ENCODE measurements at regions not wholly inside any gene's neighbourhood (a gene's known extent, or its start where the extent isn't known, plus 50 kb on each side); places are given as distances from the start of the nearest gene placed in this dataset.

GRCh38 chr17:77579131-77579530, 379.4 kb upstream of the TNRC6C start:
- Histone ChIP-seq H3K4me3 (ENCODE audit: low read length) (no peak overlapping the region), H3K9me3 (ENCODE audit: control insufficient read depth, low read length) (no peaks in the 10 kb centered on the region), H3K36me3 (ENCODE audit: control insufficient read depth, insufficient read depth, low read length, severe bottlenecking) (no peaks in the 10 kb centered on the region), H3K4me1 (ENCODE audit: control insufficient read depth, insufficient read depth, low read length) (peaks cover 5% of the 10 kb centered on the region), H3K27me3 (replicated peaks; ENCODE audit: control insufficient read depth, insufficient read depth, low read length) (peaks cover 49% of the 10 kb centered on the region), H3K9ac (ENCODE audit: low read length) (no peak overlapping the region)
- no peak for DNase-seq (ENCODE audit: low read depth)

- H3K27me3 ChIP-seq (replicated peaks; ENCODE audit: control insufficient read depth, insufficient read depth, low read length): peaks cover 44% of the 10 kb centered on the region
- peaks cover 5% of the 10 kb centered on the region for H3K4me1 ChIP-seq (ENCODE audit: control insufficient read depth, insufficient read depth, low read length)
- H3K9me3 ChIP-seq (ENCODE audit: control insufficient read depth, low read length): no peaks in the 10 kb centered on the region
- H3K4me3 ChIP-seq (ENCODE audit: low read length): no peak overlapping the region
- no peaks in the 10 kb centered on the region for H3K36me3 ChIP-seq (ENCODE audit: control insufficient read depth, insufficient read depth, low read length, severe bottlenecking)
- no peak for DNase-seq (ENCODE audit: low read depth)
- no peak overlapping the region for H3K9ac ChIP-seq (ENCODE audit: low read length)
These were observed 378.8 kb upstream of the TNRC6C start for GRCh38 chr17:77579682-77580081.

GRCh38 chr17:77580531-77581270, 377.8 kb upstream of the TNRC6C start:
- peaks cover 5% of the 10 kb centered on the region for H3K9me3 ChIP-seq (ENCODE audit: control insufficient read depth, low read length)
- H3K27me3 ChIP-seq (replicated peaks; ENCODE audit: control insufficient read depth, insufficient read depth, low read length): peaks cover 35% of the 10 kb centered on the region
- no peak overlapping the region for H3K4me3 ChIP-seq (ENCODE audit: low read length)
- DNase-seq (ENCODE audit: low read depth): no peak
- no peaks in the 10 kb centered on the region for H3K36me3 ChIP-seq (ENCODE audit: control insufficient read depth, insufficient read depth, low read length, severe bottlenecking)
- no peak overlapping the region for H3K9ac ChIP-seq (ENCODE audit: low read length)
- H3K4me1 ChIP-seq (ENCODE audit: control insufficient read depth, insufficient read depth, low read length): peaks cover 5% of the 10 kb centered on the region

DNA sequence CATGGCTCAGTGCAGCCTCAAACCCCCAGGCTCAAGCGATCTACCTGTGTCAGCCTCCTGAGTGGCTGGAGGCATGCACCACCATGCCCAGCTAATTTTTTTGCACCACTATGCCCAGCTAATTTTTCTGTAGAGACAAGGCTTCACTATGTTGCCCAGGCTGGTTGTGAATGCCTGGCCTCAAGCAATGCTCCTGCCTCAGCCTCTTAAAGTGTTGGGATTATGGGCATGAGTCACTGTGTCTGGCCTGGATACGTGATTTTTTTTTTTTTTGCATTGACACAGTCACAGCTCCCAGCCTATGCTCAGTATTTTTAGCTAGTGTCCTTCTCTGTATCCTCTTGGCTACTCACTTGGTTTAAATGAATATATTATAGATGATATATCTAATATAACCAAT, 377.0 kb upstream of the TNRC6C start:
- Histone ChIP-seq H3K9me3 (ENCODE audit: control insufficient read depth, low read length) (peaks cover 8% of the 10 kb centered on the region), H3K27me3 (replicated peaks; ENCODE audit: control insufficient read depth, insufficient read depth, low read length) (peaks cover 30% of the 10 kb centered on the region), H3K36me3 (ENCODE audit: control insufficient read depth, insufficient read depth, low read length, severe bottlenecking) (no peaks in the 10 kb centered on the region), H3K9ac (ENCODE audit: low read length) (no peak overlapping the region), H3K4me1 (ENCODE audit: control insufficient read depth, insufficient read depth, low read length) (peaks cover 5% of the 10 kb centered on the region), H3K4me3 (ENCODE audit: low read length) (no peak overlapping the region)
- peak; percentile 47 for DNase-seq (ENCODE audit: low read depth)

GRCh38 chr17:77585142-77585860, 373.2 kb upstream of the TNRC6C start:
- Histone ChIP-seq H3K4me1 (ENCODE audit: control insufficient read depth, insufficient read depth, low read length) (peaks cover 5% of the 10 kb centered on the region), H3K4me3 (ENCODE audit: low read length) (no peak overlapping the region), H3K27me3 (replicated peaks; ENCODE audit: control insufficient read depth, insufficient read depth, low read length) (peaks cover 7% of the 10 kb centered on the region), H3K9me3 (ENCODE audit: control insufficient read depth, low read length) (peaks cover 22% of the 10 kb centered on the region), H3K9ac (ENCODE audit: low read length) (no peak overlapping the region), H3K36me3 (ENCODE audit: control insufficient read depth, insufficient read depth, low read length, severe bottlenecking) (no peaks in the 10 kb centered on the region)
- no peak for DNase-seq (ENCODE audit: low read depth)

GRCh38 chr17:77590951-77591735, 367.4 kb upstream of the TNRC6C start:
- DNase-seq (ENCODE audit: low read depth): no peak
- Histone ChIP-seq H3K4me1 (ENCODE audit: control insufficient read depth, insufficient read depth, low read length) (no peaks in the 10 kb centered on the region), H3K4me3 (ENCODE audit: low read length) (no peak overlapping the region), H3K9ac (ENCODE audit: low read length) (no peak overlapping the region), H3K27me3 (replicated peaks; ENCODE audit: control insufficient read depth, insufficient read depth, low read length) (peaks cover 36% of the 10 kb centered on the region), H3K9me3 (ENCODE audit: control insufficient read depth, low read length) (peaks cover 17% of the 10 kb centered on the region), H3K36me3 (ENCODE audit: control insufficient read depth, insufficient read depth, low read length, severe bottlenecking) (no peaks in the 10 kb centered on the region)

DNA sequence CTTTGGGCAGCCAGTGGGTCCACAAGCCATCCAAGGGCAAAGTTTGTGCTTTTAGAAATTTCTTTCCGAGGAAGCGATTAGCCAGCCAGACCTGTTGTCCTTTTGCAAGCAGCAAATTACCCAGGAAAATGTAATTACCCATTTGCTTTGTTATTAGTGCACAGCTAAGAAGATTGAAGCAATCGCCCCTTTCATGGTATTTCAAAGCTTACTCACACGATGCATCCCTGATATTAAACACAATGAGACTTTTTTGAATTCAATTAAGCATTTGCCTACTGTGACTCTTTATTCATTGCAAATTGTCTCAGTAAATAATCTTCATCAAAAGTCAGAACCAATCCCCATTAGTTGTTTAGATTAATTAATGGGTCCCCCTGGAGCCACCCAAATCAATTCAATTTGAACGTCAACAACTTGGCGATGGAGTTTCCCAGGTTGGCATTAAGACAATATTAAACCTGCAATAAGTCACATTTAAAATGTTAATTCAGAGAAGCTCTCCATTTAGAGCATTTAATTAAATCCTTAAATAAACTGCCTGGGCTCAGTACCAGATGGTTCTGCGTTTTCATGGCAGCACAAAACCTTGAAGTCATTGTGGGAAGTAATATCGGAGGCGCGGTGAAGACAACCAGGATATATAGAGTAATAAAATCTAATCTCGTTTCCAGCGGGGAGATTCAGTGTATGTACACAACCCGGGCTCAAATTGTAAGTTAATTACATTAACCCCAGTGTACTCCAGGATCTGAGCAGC, 366.2 kb upstream of the TNRC6C start:
- Histone ChIP-seq H3K27me3 (replicated peaks; ENCODE audit: control insufficient read depth, insufficient read depth, low read length) (peaks cover 46% of the 10 kb centered on the region), H3K36me3 (ENCODE audit: control insufficient read depth, insufficient read depth, low read length, severe bottlenecking) (no peaks in the 10 kb centered on the region), H3K9me3 (ENCODE audit: control insufficient read depth, low read length) (peaks cover 6% of the 10 kb centered on the region), H3K4me3 (ENCODE audit: low read length) (no peak overlapping the region), H3K4me1 (ENCODE audit: control insufficient read depth, insufficient read depth, low read length) (no peaks in the 10 kb centered on the region), H3K9ac (ENCODE audit: low read length) (no peak overlapping the region)
- no peak for DNase-seq (ENCODE audit: low read depth)

DNA sequence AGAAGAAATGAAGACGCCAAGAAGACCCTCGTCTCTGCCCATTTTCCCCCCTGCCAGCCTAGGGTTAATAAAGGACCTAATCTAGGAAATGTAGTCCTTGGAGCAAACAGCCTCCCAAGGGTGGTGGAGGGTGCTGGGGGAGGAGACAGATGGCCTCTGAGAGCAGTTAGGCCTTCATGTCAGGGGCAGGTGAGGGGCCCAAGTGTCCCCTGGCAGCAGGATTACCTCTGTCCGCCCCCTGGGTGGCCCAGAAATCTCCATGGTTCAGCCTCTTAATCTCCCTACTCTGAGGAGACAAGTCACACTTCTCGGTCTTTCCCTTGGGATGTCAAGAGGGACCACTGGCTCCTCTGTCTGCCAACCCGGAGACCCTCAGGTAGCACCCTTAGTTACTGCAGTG, 365.4 kb upstream of the TNRC6C start:
- Histone ChIP-seq H3K4me1 (ENCODE audit: control insufficient read depth, insufficient read depth, low read length) (no peaks in the 10 kb centered on the region), H3K9me3 (ENCODE audit: control insufficient read depth, low read length) (no peaks in the 10 kb centered on the region), H3K36me3 (ENCODE audit: control insufficient read depth, insufficient read depth, low read length, severe bottlenecking) (no peaks in the 10 kb centered on the region), H3K9ac (ENCODE audit: low read length) (no peak overlapping the region), H3K4me3 (ENCODE audit: low read length) (no peak overlapping the region), H3K27me3 (replicated peaks; ENCODE audit: control insufficient read depth, insufficient read depth, low read length) (peaks cover 51% of the 10 kb centered on the region)
- no peak for DNase-seq (ENCODE audit: low read depth)

DNA sequence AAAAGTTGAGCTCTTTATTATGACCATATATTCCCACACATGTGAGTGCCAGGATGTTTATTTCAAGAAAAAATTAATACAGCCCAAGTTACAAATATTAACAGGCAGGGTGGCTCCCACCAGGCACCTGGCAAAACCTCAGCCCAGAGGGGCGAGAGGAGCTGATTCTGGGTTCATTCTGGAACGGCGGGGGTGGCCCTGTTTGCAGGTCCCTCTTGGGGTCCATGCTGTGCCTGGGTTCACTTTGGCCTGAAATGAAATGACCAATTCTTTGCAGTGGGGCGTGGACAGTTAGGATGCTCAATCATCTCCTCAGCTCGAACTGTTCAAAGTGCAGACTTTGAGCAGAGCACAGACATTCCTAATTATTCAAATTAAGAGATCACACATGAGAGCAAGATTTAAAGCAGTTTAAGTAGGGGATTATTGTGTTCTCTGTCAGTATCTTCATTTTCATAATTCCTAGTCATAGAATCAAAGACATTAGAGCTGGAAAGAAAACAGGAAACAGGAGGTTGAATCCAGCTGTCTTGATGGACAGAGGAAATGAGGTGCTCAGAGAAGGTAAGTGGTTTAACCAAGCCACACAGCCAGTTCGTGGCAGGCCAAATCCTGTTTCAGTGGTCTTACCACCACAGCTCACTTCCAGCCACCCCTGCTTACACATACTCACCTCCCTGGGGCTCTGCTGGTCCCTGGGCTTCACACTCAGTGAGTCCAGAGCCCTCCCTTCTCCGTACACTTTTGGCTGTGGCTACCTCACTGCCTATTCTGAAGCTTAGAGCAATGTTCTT, 363.9 kb upstream of the TNRC6C start:
- Histone ChIP-seq H3K4me1 (ENCODE audit: control insufficient read depth, insufficient read depth, low read length) (no peaks in the 10 kb centered on the region), H3K4me3 (ENCODE audit: low read length) (no peak overlapping the region), H3K9ac (ENCODE audit: low read length) (no peak overlapping the region), H3K9me3 (ENCODE audit: control insufficient read depth, low read length) (no peaks in the 10 kb centered on the region), H3K36me3 (ENCODE audit: control insufficient read depth, insufficient read depth, low read length, severe bottlenecking) (no peaks in the 10 kb centered on the region), H3K27me3 (replicated peaks; ENCODE audit: control insufficient read depth, insufficient read depth, low read length) (peaks cover 51% of the 10 kb centered on the region)
- no peak for DNase-seq (ENCODE audit: low read depth)

Measured in adipocyte (in vitro differentiated cells).